LNCaP clone FGC (cell line): ENCODE measurements at regions not wholly inside any gene's neighbourhood (a gene's known extent, or its start where the extent isn't known, plus 50 kb on each side); places are given as distances from the start of the nearest gene placed in this dataset.

ENCODE experiments used
- DNase-seq: peaks from one replicate; pipeline ENCODE4 v3.0.0-alpha.2; 2011; ENCODE audit warnings: low read depth
- H3K4me3 ChIP-seq: 2 replicates; pipeline ENCODE4 v1.5.1; 2011; ENCODE audit warnings: mild to moderate bottlenecking, low read depth, low read length, control low read depth
- CTCF ChIP-seq: IDR thresholded peaks from 2 replicates; pipeline ENCODE4 v1.5.1; 2012; ENCODE audit warnings: mild to moderate bottlenecking; ENCODE audit not compliant: control insufficient read depth, insufficient read depth; ENCODE audit errors: extremely low read depth

- no peak overlapping the region for H3K4me3 ChIP-seq
- no peak for DNase-seq
- TF ChIP-seq CTCF, result no peak
These were observed 382.1 kb upstream of the NR2F2 start for GRCh38 chr15:95948411-95948810.

GRCh38 chr15:95953032-95953431, 377.5 kb upstream of the NR2F2 start:
- no peak for TF ChIP-seq CTCF
- no peak for DNase-seq
- no peak overlapping the region for H3K4me3 ChIP-seq

- no peak for TF ChIP-seq CTCF
- H3K4me3 ChIP-seq, result no peak overlapping the region
- DNase-seq, result no peak
These were observed 372.6 kb upstream of the NR2F2 start for GRCh38 chr15:95957861-95958260.

GRCh38 chr15:95958382-95958781, 372.1 kb upstream of the NR2F2 start:
- no peak overlapping the region for H3K4me3 ChIP-seq
- no peak for TF ChIP-seq CTCF
- DNase-seq, result peak; percentile 81

GRCh38 chr15:95968856-95969255, 361.6 kb upstream of the NR2F2 start:
- H3K4me3 ChIP-seq, result no peak overlapping the region
- no peak for TF ChIP-seq CTCF
- DNase-seq, result no peak

- DNase-seq, result no peak
- TF ChIP-seq CTCF, result no peak
- H3K4me3 ChIP-seq, result no peak overlapping the region
These were observed 360.2 kb upstream of the NR2F2 start for GRCh38 chr15:95970326-95970725.

- no peak for DNase-seq
- H3K4me3 ChIP-seq, result no peak overlapping the region
- TF ChIP-seq CTCF, result no peak
These were observed 358.4 kb upstream of the NR2F2 start for GRCh38 chr15:95972041-95972553.
